CD14-positive monocyte (primary cell): ENCODE measurements at regions not wholly inside any gene's neighbourhood (a gene's known extent, or its start where the extent isn't known, plus 50 kb on each side); places are given as distances from the start of the nearest gene placed in this dataset.

Experiments
- DNase-seq, 3 donors: peaks; one replicate each; pipeline ENCODE4 v3.0.0-alpha.2; 2011 to 2022
- H2AFZ ChIP-seq: 2 replicates; pipeline ENCODE4 v1.6.0; 2012; ENCODE audit warnings: mild to moderate bottlenecking, low read depth, low read length, inconsistent platforms; ENCODE audit not compliant: insufficient read depth, poor library complexity, severe bottlenecking
- H3K27ac ChIP-seq, 2 donors: 1 replicate in 1 of 2; 2 replicates in 1 of 2; pipeline ENCODE4 v1.5.1; 2012 to 2013; ENCODE audit warnings: low read length in 2 of 2, control low read depth in 1 of 2, inconsistent platforms in 1 of 2, low read depth in 1 of 2, mild to moderate bottlenecking in 1 of 2
- H3K27me3 ChIP-seq, 2 donors: one replicate each; pipeline versions ENCODE4 v1.6.0 to v1.6.1; 2011 to 2013; ENCODE audit warnings: low read length in 2 of 2; ENCODE audit not compliant: control insufficient read depth in 2 of 2, insufficient read depth in 2 of 2
- H3K36me3 ChIP-seq, 2 donors: replicated peaks in 1 of 2; 1 replicate in 1 of 2; 2 replicates in 1 of 2; pipeline versions ENCODE4 v1.5.1 to v1.6.1; 2012 to 2013; ENCODE audit warnings: low read length in 2 of 2, control low read depth in 1 of 2, inconsistent platforms in 1 of 2, mild to moderate bottlenecking in 1 of 2; ENCODE audit not compliant: insufficient read depth in 2 of 2, control insufficient read depth in 1 of 2
- H3K4me1 ChIP-seq, 2 donors: 1 replicate in 1 of 2; 2 replicates in 1 of 2; pipeline versions ENCODE4 v1.5.1 to v1.6.1; 2012 to 2013; ENCODE audit warnings: low read length in 2 of 2, control low read depth in 1 of 2, inconsistent platforms in 1 of 2, mild to moderate bottlenecking in 1 of 2, moderate library complexity in 1 of 2; ENCODE audit not compliant: insufficient read depth in 2 of 2, control insufficient read depth in 1 of 2
- H3K4me2 ChIP-seq: replicated peaks from 2 replicates; pipeline ENCODE3; 2012; ENCODE audit warnings: low read length, moderate library complexity, mild to moderate bottlenecking; ENCODE audit not compliant: poor library complexity, severe bottlenecking; ENCODE audit errors: extremely low read depth
- H3K4me3 ChIP-seq, 3 experiments: fragments of 200-600 bp in 1 of 3; sonication (generic) in 1 of 3; replicated peaks in 1 of 3; 1 replicate in 2 of 3; 2 replicates in 1 of 3; pipeline ENCODE4 v1.5.1; 2011 to 2013; ENCODE audit warnings: low read length in 3 of 3, mild to moderate bottlenecking in 3 of 3, control low read depth in 2 of 3, low read depth in 2 of 3, inconsistent platforms in 1 of 3, moderate library complexity in 1 of 3
- H3K79me2 ChIP-seq: 2 replicates; pipeline ENCODE4 v1.6.0; 2012; ENCODE audit warnings: mild to moderate bottlenecking, control low read depth, inconsistent platforms, low read length, moderate library complexity; ENCODE audit not compliant: insufficient read depth
- H3K9ac ChIP-seq: 2 replicates; pipeline ENCODE4 v1.6.0; 2017; ENCODE audit warnings: low read length, mild to moderate bottlenecking; ENCODE audit not compliant: insufficient read depth, poor library complexity, severe bottlenecking
- H3K9me3 ChIP-seq, 2 donors: replicated peaks in 1 of 2; 1 replicate in 1 of 2; 2 replicates in 1 of 2; pipeline versions ENCODE4 v1.5.1 to v1.6.1; 2012 to 2013; ENCODE audit warnings: low read length in 2 of 2, control low read depth in 1 of 2; ENCODE audit not compliant: control insufficient read depth in 1 of 2, insufficient read depth in 1 of 2
- H4K20me1 ChIP-seq: 2 replicates; pipeline ENCODE4 v1.6.0; 2012; ENCODE audit warnings: mild to moderate bottlenecking, low read length, control low read depth, moderate library complexity; ENCODE audit not compliant: insufficient read depth
- H3K27ac Mint-ChIP-seq, 7 donors: one replicate each; pipeline ENCODE4 v1.8.0; 2020; ENCODE audit warnings: mild to moderate bottlenecking in 7 of 7, mixed read lengths in 7 of 7, moderate library complexity in 6 of 7, inconsistent platforms in 2 of 7
- H3K27me3 Mint-ChIP-seq, 3 donors: one replicate each; pipeline ENCODE4 v1.8.0; 2021 to 2022; ENCODE audit warnings: low read depth in 3 of 3, mild to moderate bottlenecking in 3 of 3, mixed read lengths in 3 of 3, moderate library complexity in 3 of 3, inconsistent platforms in 1 of 3
- H3K36me3 Mint-ChIP-seq, 2 donors: one replicate each; pipeline ENCODE4 v1.8.0; 2020; ENCODE audit warnings: mixed read lengths in 2 of 2, inconsistent platforms in 1 of 2, mild to moderate bottlenecking in 1 of 2
- H3K4me1 Mint-ChIP-seq: one replicate; pipeline ENCODE4 v1.8.0; 2020; ENCODE audit warnings: mild to moderate bottlenecking, mixed read lengths
- H3K4me3 Mint-ChIP-seq, 2 donors: one replicate each; pipeline ENCODE4 v1.8.0; 2020; ENCODE audit warnings: mild to moderate bottlenecking in 2 of 2, mixed read lengths in 2 of 2, moderate library complexity in 1 of 2
- H3K9me3 Mint-ChIP-seq, 7 donors: one replicate each; pipeline ENCODE4 v1.8.0; 2020 to 2022; ENCODE audit warnings: mixed read lengths in 7 of 7, mild to moderate bottlenecking in 6 of 7, moderate library complexity in 6 of 7, inconsistent platforms in 2 of 7
- WGBS: methylation state at CpG from one replicate; pipeline ENCODE4 v1.1.5; 2013; ENCODE audit warnings: missing lambda C conversion rate; ENCODE audit not compliant: insufficient coverage; 5-methylcytosine and 5-hydroxymethylcytosine counted together
- intact Hi-C, 2 donors: fragments of 100-400 bp; cut with micrococcal nuclease; formaldehyde crosslinking; loops; one replicate each; pipeline versions ENCODE4 v1.15.0 to v1.15.1; 2023
- TF ChIP-seq, protein P1 (sequence below): fragments of 200-600 bp; IDR thresholded peaks from one replicate; pipeline ENCODE4 v1.8.0; 2022; ENCODE audit warnings: antibody characterized with exemption, mild to moderate bottlenecking

DNA sequence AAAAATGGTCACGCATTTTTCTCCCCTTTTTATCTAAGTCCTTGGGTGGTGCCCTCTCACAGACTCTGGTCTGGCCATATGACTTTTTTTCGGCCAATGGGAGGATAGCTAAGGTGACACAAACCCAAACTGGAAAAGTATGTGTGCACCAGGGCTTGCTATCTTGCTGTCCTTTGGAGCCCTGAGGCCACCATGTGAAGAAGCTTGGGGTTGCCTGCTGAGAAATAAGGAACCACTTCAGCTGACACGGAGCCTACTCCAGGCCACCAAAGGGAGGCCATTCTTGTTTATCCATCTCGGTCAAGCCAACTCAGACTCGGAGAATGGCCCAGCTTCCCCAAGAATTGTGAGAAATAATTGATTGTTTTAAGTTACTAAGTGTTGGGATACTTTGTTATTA lies 111.4 kb upstream of the ZFHX3 start:
- Mint-ChIP-seq H3K36me3 (no peaks in the 10 kb centered on the region), H3K4me3 (no peak overlapping the region), H3K27ac (peak overlapping the region in 3 of 7 donors; percentile 21 to 73 (median 28)), H3K27me3 (peaks cover 0 to 2% (median 2%) of the 10 kb centered on the region in 3 donors), H3K9me3 (peaks cover 0 to 2% (median 0%) of the 10 kb centered on the region in 7 donors), H3K4me1 (peaks cover 35% of the 10 kb centered on the region)
- intact Hi-C loops, result loop anchor here in 1 of 2 donors (5.0 kb wide), 1 partner anchor 37 kb away; no protein-coding TSS in a partner anchor
- Histone ChIP-seq H3K4me2 (no peak overlapping the region), H2AFZ (no peak overlapping the region), H3K27me3 (no peaks in the 10 kb centered on the region), H3K9ac (no peak overlapping the region), H3K9me3 (no peaks in the 10 kb centered on the region), H3K4me3 (no peak overlapping the region), H3K79me2 (no peaks in the 10 kb centered on the region), H3K36me3 (no peaks in the 10 kb centered on the region), H3K4me1 (peaks cover 23 to 24% of the 10 kb centered on the region in 2 donors), H3K27ac (no peak overlapping the region), H4K20me1 (no peaks in the 10 kb centered on the region)
- TF ChIP-seq, protein P1, sequence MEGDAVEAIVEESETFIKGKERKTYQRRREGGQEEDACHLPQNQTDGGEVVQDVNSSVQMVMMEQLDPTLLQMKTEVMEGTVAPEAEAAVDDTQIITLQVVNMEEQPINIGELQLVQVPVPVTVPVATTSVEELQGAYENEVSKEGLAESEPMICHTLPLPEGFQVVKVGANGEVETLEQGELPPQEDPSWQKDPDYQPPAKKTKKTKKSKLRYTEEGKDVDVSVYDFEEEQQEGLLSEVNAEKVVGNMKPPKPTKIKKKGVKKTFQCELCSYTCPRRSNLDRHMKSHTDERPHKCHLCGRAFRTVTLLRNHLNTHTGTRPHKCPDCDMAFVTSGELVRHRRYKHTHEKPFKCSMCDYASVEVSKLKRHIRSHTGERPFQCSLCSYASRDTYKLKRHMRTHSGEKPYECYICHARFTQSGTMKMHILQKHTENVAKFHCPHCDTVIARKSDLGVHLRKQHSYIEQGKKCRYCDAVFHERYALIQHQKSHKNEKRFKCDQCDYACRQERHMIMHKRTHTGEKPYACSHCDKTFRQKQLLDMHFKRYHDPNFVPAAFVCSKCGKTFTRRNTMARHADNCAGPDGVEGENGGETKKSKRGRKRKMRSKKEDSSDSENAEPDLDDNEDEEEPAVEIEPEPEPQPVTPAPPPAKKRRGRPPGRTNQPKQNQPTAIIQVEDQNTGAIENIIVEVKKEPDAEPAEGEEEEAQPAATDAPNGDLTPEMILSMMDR, result no peak
- peak in 2 of 3 donors; percentile 25 to 27 for DNase-seq
- no CpG with 5 or more reads among the region's 5 CpGs for WGBS

DNA sequence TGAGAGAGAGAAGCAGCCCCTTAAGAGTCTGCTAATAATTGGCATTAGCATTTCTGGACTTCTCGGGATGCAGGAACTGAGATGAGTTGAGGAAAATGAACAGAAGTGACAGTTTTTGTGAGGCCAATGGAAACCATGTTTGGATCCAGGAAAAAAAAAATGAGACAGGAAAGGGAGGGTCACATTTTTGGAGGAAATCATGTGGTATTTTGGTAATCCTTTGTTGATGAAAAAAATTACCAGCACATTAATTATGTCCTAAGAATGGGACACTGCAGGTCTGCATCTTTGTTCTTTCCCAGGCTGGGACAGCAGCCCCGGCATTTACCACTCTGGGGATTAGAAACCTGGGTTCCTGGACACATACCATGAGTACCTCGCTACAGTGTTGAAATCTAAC lies 109.9 kb upstream of the ZFHX3 start:
- Mint-ChIP-seq H3K9me3 (peaks cover 0 to 2% (median 0%) of the 10 kb centered on the region in 7 donors), H3K27ac (peak overlapping the region in 1 of 7 donors; percentile 22), H3K27me3 (peaks cover 0 to 2% (median 2%) of the 10 kb centered on the region in 3 donors), H3K36me3 (no peaks in the 10 kb centered on the region), H3K4me3 (no peak overlapping the region), H3K4me1 (peaks cover 41% of the 10 kb centered on the region)
- WGBS, result 83% methylated on average over 1 of the region's 3 CpGs
- no peak for DNase-seq
- Histone ChIP-seq H2AFZ (no peak overlapping the region), H3K27me3 (no peaks in the 10 kb centered on the region), H3K4me3 (no peak overlapping the region), H3K79me2 (no peaks in the 10 kb centered on the region), H3K9ac (no peak overlapping the region), H3K36me3 (no peaks in the 10 kb centered on the region), H3K27ac (no peak overlapping the region), H3K4me1 (peaks cover 37 to 38% of the 10 kb centered on the region in 2 donors), H3K4me2 (no peak overlapping the region), H3K9me3 (no peaks in the 10 kb centered on the region), H4K20me1 (no peaks in the 10 kb centered on the region)
- intact Hi-C loops, result loop anchor here in 1 of 2 donors (5.0 kb wide), 1 partner anchor 36 kb away; no protein-coding TSS in a partner anchor
- TF ChIP-seq, protein P1, result no peak
